ENCODE measurements at regions not wholly inside any gene's neighbourhood (a gene's known extent, or its start where the extent isn't known, plus 50 kb on each side); places are given as distances from the start of the nearest gene placed in this dataset.

- Histone ChIP-seq H2AFZ (ENCODE audit: low read length) (no peak overlapping the region), H3T11ph (ENCODE audit: low read length) (no peak overlapping the region), H3K9ac (ENCODE audit: extremely low read depth, insufficient read length, low read length) (no peak overlapping the region), H2BK12ac (ENCODE audit: insufficient read length, low read depth, low read length) (no peak overlapping the region), H2BK120ac (ENCODE audit: low read depth, low read length, poor library complexity, severe bottlenecking) (no peak overlapping the region), H3K14ac (ENCODE audit: insufficient read depth, low read length) (no peak overlapping the region), H3K9me3 (ENCODE audit: control insufficient read depth, low read depth, low read length) (no peaks in the 10 kb centered on the region), H4K91ac (ENCODE audit: insufficient read length, low read depth, low read length) (no peak overlapping the region), H4K8ac (replicated peaks; ENCODE audit: insufficient read length, low read depth, low read length) (no peak overlapping the region), H3K23me2 (ENCODE audit: insufficient read length, low read depth, low read length, poor library complexity, severe bottlenecking) (no peaks in the 10 kb centered on the region), H2BK20ac (ENCODE audit: low read depth, low read length, poor library complexity, severe bottlenecking) (no peak overlapping the region), H3K4me2 (ENCODE audit: insufficient read depth, insufficient read length, low read length) (no peak overlapping the region), H3K4ac (ENCODE audit: low read depth, low read length) (no peak overlapping the region), H3K27ac (ENCODE audit: insufficient read length, low read depth, low read length) (no peak overlapping the region), H4K5ac (ENCODE audit: insufficient read length, low read depth, low read length) (no peak overlapping the region), H3K4me1 (ENCODE audit: insufficient read depth, low read length) (no peaks in the 10 kb centered on the region), H3K27me3 (ENCODE audit: insufficient read depth, low read length) (no peaks in the 10 kb centered on the region), H3K79me1 (ENCODE audit: insufficient read depth, low read depth, low read length, poor library complexity, severe bottlenecking) (no peaks in the 10 kb centered on the region), H2BK5ac (ENCODE audit: insufficient read length, low read length) (no peak overlapping the region), H3K79me2 (ENCODE audit: insufficient read depth, low read length) (no peaks in the 10 kb centered on the region), H2AK5ac (ENCODE audit: insufficient read length, low read length) (no peak overlapping the region), H3K56ac (ENCODE audit: insufficient read length, low read depth, low read length) (no peak overlapping the region), H3K18ac (ENCODE audit: insufficient read length, low read depth, low read length) (no peak overlapping the region), H4K20me1 (ENCODE audit: control insufficient read depth, insufficient read depth, insufficient read length) (no peaks in the 10 kb centered on the region), H3K23ac (ENCODE audit: insufficient read length, low read depth, low read length) (no peak overlapping the region), H2BK15ac (ENCODE audit: low read depth, low read length) (no peak overlapping the region)
- H3K27ac Mint-ChIP-seq = no peak overlapping the region
- DNase-seq = no peak
- no peaks in the 10 kb centered on the region for H3K27me3 Mint-ChIP-seq (ENCODE audit: low read depth)
- no peaks in the 10 kb centered on the region for H3K36me3 Mint-ChIP-seq (ENCODE audit: insufficient read depth in 1 of 3, low read depth in 3 of 3)
- H3K9me3 Mint-ChIP-seq = no peaks in the 10 kb centered on the region
- H3K4me3 Mint-ChIP-seq = no peak overlapping the region
- no peaks in the 10 kb centered on the region for H3K4me1 Mint-ChIP-seq
- TF ChIP-seq CTCF (conservative IDR thresholded peaks at IDR 0.05) = no peak
These were observed 105.2 kb upstream of the DCBLD2 start for GRCh38 chr3:99006686-99007085.
